Esophagus squamous epithelium (tissue), 4 donors: ENCODE measurements at regions not wholly inside any gene's neighbourhood (a gene's known extent, or its start where the extent isn't known, plus 50 kb on each side); places are given as distances from the start of the nearest gene placed in this dataset.

Experiments used
- POLR2A ChIP-seq, 4 donors: fragments of 450-650 bp; IDR thresholded peaks; one replicate each; pipeline ENCODE4 v1.6.1; 2017; ENCODE audit warnings: antibody characterized with exemption in 4 of 4, mild to moderate bottlenecking in 4 of 4, moderate library complexity in 3 of 4
- TF ChIP-seq, protein P1 (sequence below), 6 experiments: fragments of 450-650 bp in 4 of 6; fragments of 200-600 bp in 2 of 6; sonication (generic) in 2 of 6; IDR thresholded peaks; one replicate each; pipeline ENCODE4 v1.5.1; 2016 to 2019; ENCODE audit warnings: antibody characterized with exemption in 6 of 6, mild to moderate bottlenecking in 4 of 6, moderate library complexity in 4 of 6

GRCh38 chr10:108374991-108375390 is 1210.5 kb upstream of the SORCS1 start:
- TF ChIP-seq, protein P1, sequence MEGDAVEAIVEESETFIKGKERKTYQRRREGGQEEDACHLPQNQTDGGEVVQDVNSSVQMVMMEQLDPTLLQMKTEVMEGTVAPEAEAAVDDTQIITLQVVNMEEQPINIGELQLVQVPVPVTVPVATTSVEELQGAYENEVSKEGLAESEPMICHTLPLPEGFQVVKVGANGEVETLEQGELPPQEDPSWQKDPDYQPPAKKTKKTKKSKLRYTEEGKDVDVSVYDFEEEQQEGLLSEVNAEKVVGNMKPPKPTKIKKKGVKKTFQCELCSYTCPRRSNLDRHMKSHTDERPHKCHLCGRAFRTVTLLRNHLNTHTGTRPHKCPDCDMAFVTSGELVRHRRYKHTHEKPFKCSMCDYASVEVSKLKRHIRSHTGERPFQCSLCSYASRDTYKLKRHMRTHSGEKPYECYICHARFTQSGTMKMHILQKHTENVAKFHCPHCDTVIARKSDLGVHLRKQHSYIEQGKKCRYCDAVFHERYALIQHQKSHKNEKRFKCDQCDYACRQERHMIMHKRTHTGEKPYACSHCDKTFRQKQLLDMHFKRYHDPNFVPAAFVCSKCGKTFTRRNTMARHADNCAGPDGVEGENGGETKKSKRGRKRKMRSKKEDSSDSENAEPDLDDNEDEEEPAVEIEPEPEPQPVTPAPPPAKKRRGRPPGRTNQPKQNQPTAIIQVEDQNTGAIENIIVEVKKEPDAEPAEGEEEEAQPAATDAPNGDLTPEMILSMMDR (IDR thresholded peaks at IDR 0.05), result no peak
- TF ChIP-seq POLR2A (IDR thresholded peaks at IDR 0.05), result no peak
